ENCODE measurements at regions not wholly inside any gene's neighbourhood (a gene's known extent, or its start where the extent isn't known, plus 50 kb on each side); places are given as distances from the start of the nearest gene placed in this dataset.

DNA sequence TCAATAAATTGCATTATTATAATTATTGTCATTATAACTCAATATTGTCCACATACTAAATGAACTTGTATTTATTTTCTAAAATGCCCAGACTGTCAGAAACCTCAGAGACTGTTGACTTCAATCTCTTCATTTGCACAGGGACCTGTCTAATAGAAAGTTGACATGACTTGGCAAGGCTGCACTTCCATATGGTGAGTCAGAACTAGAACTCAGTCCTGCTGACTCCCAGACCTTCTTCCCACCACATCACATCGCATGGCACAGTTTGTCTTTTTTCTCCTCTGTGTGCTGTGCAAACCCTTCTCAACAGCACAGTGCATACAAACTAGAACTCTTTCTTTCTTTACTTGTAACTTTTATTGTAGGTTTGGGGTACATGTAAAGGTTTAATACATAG lies 215.1 kb upstream of the BLID start:
- TF ChIP-seq POLR2A (IDR thresholded peaks at IDR 0.05; ENCODE audit: low read depth, low read length) (no peak), POLR2AphosphoS5 (IDR thresholded peaks at IDR 0.05; ENCODE audit: low read depth, low read length) (no peak), TAF1 (IDR thresholded peaks at IDR 0.05; ENCODE audit: low read depth, low read length) (no peak), PAX5 (IDR thresholded peaks at IDR 0.05; ENCODE audit: insufficient read depth, low read length, severe bottlenecking) (no peak)

Measured in GM12891 (cell line).